IMR-90 (cell line): ENCODE measurements at regions not wholly inside any gene's neighbourhood (a gene's known extent, or its start where the extent isn't known, plus 50 kb on each side); places are given as distances from the start of the nearest gene placed in this dataset.

Experiments used
- ATAC-seq: fragments of 200-7000 bp; cut with Tn5 transposase; 2 replicates; pipeline ENCODE4 v1.9.1; 2020; ENCODE audit warnings: low read depth, mild to moderate bottlenecking, moderate library complexity
- BruUV-seq: library from RNA; stranded (reverse); fragments of 400-500 nt; replicated peaks from 2 replicates; lab custom pipeline; 2021; lab: Mats Ljungman, UMichigan
- CTCF ChIA-PET: fragments of 300-600 bp; formaldehyde crosslinking; extraction: SDS; loops from one replicate; lab custom pipeline; 2021; ENCODE audit warnings: antibody characterized with exemption; lab: Yijun Ruan, JAX
- POLR2A ChIA-PET: fragments of 300-600 bp; sonication (Branson Sonifier 250); formaldehyde crosslinking; loops from one replicate; lab custom pipeline; 2022; ENCODE audit warnings: antibody characterized with exemption; ENCODE audit not compliant: unreplicated experiment; lab: Charles Lee
- DNase-seq: peaks from one replicate; pipeline ENCODE4 v3.0.0; 2013
- H2AFZ ChIP-seq: replicated peaks from 2 replicates; pipeline ENCODE3; 2013; ENCODE audit warnings: low read length, mild to moderate bottlenecking; ENCODE audit not compliant: poor library complexity
- H2AK5ac ChIP-seq: 2 replicates; pipeline ENCODE4 v1.6.1; 2013; ENCODE audit warnings: low read depth, low read length, inconsistent platforms
- H2AK9ac ChIP-seq: replicated peaks from 2 replicates; pipeline ENCODE3; 2013; ENCODE audit warnings: mild to moderate bottlenecking, low read depth, low read length, moderate library complexity; ENCODE audit not compliant: poor library complexity
- H2BK120ac ChIP-seq: 2 replicates; pipeline ENCODE4 v1.6.1; 2013; ENCODE audit warnings: low read depth, low read length, inconsistent platforms
- H2BK15ac ChIP-seq: 3 replicates; pipeline ENCODE4 v1.6.1; 2013; ENCODE audit warnings: low read depth, low read length, inconsistent platforms
- H2BK20ac ChIP-seq: 2 replicates; pipeline ENCODE4 v1.6.1; 2013; ENCODE audit warnings: low read depth, mild to moderate bottlenecking, inconsistent platforms, low read length, moderate library complexity
- H2BK5ac ChIP-seq: 2 replicates; pipeline ENCODE4 v1.6.1; 2013; ENCODE audit warnings: mild to moderate bottlenecking, low read depth, low read length, inconsistent platforms; ENCODE audit not compliant: poor library complexity, severe bottlenecking
- H3K14ac ChIP-seq: replicated peaks from 2 replicates; pipeline ENCODE4 v1.6.1; 2013; ENCODE audit warnings: low read depth, low read length, inconsistent platforms
- H3K18ac ChIP-seq: 2 replicates; pipeline ENCODE4 v1.6.1; 2013; ENCODE audit warnings: low read depth, low read length, control low read depth
- H3K23ac ChIP-seq: 2 replicates; pipeline ENCODE4 v1.6.1; 2013; ENCODE audit warnings: low read depth, low read length, inconsistent platforms
- H3K27ac ChIP-seq: 2 replicates; pipeline ENCODE4 v1.5.1; 2013; ENCODE audit warnings: mild to moderate bottlenecking, control low read depth, low read length; ENCODE audit not compliant: insufficient read depth
- H3K27me3 ChIP-seq: 2 replicates; pipeline ENCODE4 v1.6.1; 2013; ENCODE audit warnings: low read length; ENCODE audit not compliant: control insufficient read depth, insufficient read depth
- H3K36me3 ChIP-seq: 2 replicates; pipeline ENCODE4 v1.6.1; 2013; ENCODE audit warnings: low read length, mixed read lengths; ENCODE audit not compliant: control insufficient read depth, insufficient read depth
- H3K4ac ChIP-seq: 2 replicates; pipeline ENCODE4 v1.6.1; 2013; ENCODE audit warnings: low read depth, low read length, inconsistent platforms
- H3K4me1 ChIP-seq: 2 replicates; pipeline ENCODE4 v1.6.1; 2013; ENCODE audit warnings: low read length, mixed read lengths; ENCODE audit not compliant: control insufficient read depth, insufficient read depth
- H3K4me2 ChIP-seq: 2 replicates; pipeline ENCODE4 v1.6.1; 2013; ENCODE audit warnings: low read depth, mild to moderate bottlenecking, control low read depth, low read length, moderate library complexity
- H3K4me3 ChIP-seq: 2 replicates; pipeline ENCODE4 v1.5.1; 2013; ENCODE audit warnings: low read depth, mild to moderate bottlenecking, control low read depth, low read length, moderate library complexity; ENCODE audit not compliant: insufficient read depth
- H3K56ac ChIP-seq: 2 replicates; pipeline ENCODE4 v1.6.1; 2013; ENCODE audit warnings: low read length, inconsistent platforms; ENCODE audit not compliant: insufficient read depth; ENCODE audit errors: extremely low read depth
- H3K79me1 ChIP-seq, 2 experiments: 2 replicates each; pipeline ENCODE4 v1.6.1; 2013; ENCODE audit warnings: low read length in 2 of 2, inconsistent platforms in 1 of 2, low read depth in 1 of 2
- H3K9ac ChIP-seq: 2 replicates; pipeline ENCODE4 v1.6.1; 2013; ENCODE audit warnings: low read depth, low read length, control low read depth
- H3K9me1 ChIP-seq: 2 replicates; pipeline ENCODE4 v1.6.1; 2013; ENCODE audit warnings: low read length, inconsistent platforms; ENCODE audit not compliant: insufficient read depth
- H3K9me3 ChIP-seq: 2 replicates; pipeline ENCODE4 v1.6.1; 2013; ENCODE audit warnings: low read length; ENCODE audit not compliant: control insufficient read depth, insufficient read depth
- H4K20me1 ChIP-seq: 2 replicates; pipeline ENCODE4 v1.6.1; 2013; ENCODE audit warnings: low read length, inconsistent platforms; ENCODE audit not compliant: insufficient read depth
- H4K5ac ChIP-seq: 2 replicates; pipeline ENCODE4 v1.6.1; 2013; ENCODE audit warnings: mild to moderate bottlenecking, low read depth, low read length, control low read depth
- H4K8ac ChIP-seq, 2 experiments: 2 replicates each; pipeline ENCODE4 v1.6.1; 2013; ENCODE audit warnings: low read depth in 2 of 2, low read length in 2 of 2, control low read depth in 1 of 2, inconsistent platforms in 1 of 2
- H4K91ac ChIP-seq: 2 replicates; pipeline ENCODE4 v1.6.1; 2013; ENCODE audit warnings: low read depth, low read length, inconsistent platforms; ENCODE audit not compliant: insufficient read depth
- FOS ChIP-seq: fragments of 150-350 bp; IDR thresholded peaks from 2 replicates; pipeline ENCODE4 v1.6.1; 2016; ENCODE audit warnings: low read depth, low read length
- MAFK ChIP-seq: IDR thresholded peaks from 2 replicates; pipeline ENCODE4 v1.6.1; 2012; ENCODE audit warnings: low read depth, low read length, improper control_type of control experiment
- MAZ ChIP-seq: IDR thresholded peaks from 2 replicates; pipeline ENCODE4 v1.6.1; 2012; ENCODE audit warnings: low read depth, mild to moderate bottlenecking, low read length, improper control_type of control experiment, moderate library complexity, borderline replicate concordance
- RFX5 ChIP-seq: IDR thresholded peaks from 2 replicates; pipeline ENCODE4 v1.8.0; 2012; ENCODE audit warnings: low read depth, mild to moderate bottlenecking, low read length, moderate library complexity
- USF2 ChIP-seq: fragments of 150-350 bp; IDR thresholded peaks from 2 replicates; pipeline ENCODE4 v1.6.1; 2017; ENCODE audit warnings: mild to moderate bottlenecking, antibody characterized with exemption, low read length, low read depth
- WGBS, 2 experiments: methylation state at CpG; one replicate each; pipeline versions ENCODE4 v1.1.5 to v1.1.7; 2013; ENCODE audit warnings: missing lambda C conversion rate in 2 of 2; ENCODE audit not compliant: insufficient read length in 1 of 2; ENCODE audit errors: extremely low coverage in 2 of 2; 5-methylcytosine and 5-hydroxymethylcytosine counted together
- dilution Hi-C: fragments of 300-500 bp; cut with HindIII; formaldehyde crosslinking; loops from one replicate; pipeline ENCODE4 v1.14.3; 2018; ENCODE audit warnings: low sequenced_read_pairs; ENCODE audit not compliant: unreplicated experiment
- in situ Hi-C: fragments of 300-500 bp; cut with MboI; formaldehyde crosslinking; loops from 3 replicates; pipeline ENCODE4 v1.14.3; 2019; ENCODE audit warnings: low sequenced_read_pairs, inconsistent platforms, mixed read lengths
- intact Hi-C: fragments of 100-400 bp; cut with micrococcal nuclease; formaldehyde crosslinking; loops from 2 replicates; pipeline ENCODE4 v1.10.0; 2022

- POLR2A ChIA-PET = no interaction called here
- Histone ChIP-seq H3K4ac (no peak overlapping the region), H3K36me3 (no peaks in the 10 kb centered on the region), H3K27ac (no peak overlapping the region), H3K79me1 (no peaks in the 10 kb centered on the region), H2BK15ac (no peak overlapping the region), H3K27me3 (peaks cover 21% of the 10 kb centered on the region), H2BK5ac (no peak overlapping the region), H3K9me3 (0 out of 2 replicates have a peak, but pooled peaks cover 2% of the 10 kb centered on the region), H4K8ac (no peak overlapping the region), H3K9ac (no peak overlapping the region), H2AFZ (no peak overlapping the region), H4K91ac (no peak overlapping the region), H3K4me3 (no peak overlapping the region), H2AK9ac (no peak overlapping the region), H4K5ac (no peak overlapping the region), H3K9me1 (no peaks in the 10 kb centered on the region), H3K4me2 (no peak overlapping the region), H3K56ac (no peak overlapping the region), H3K23ac (no peak overlapping the region), H3K18ac (no peak overlapping the region), H4K20me1 (no peaks in the 10 kb centered on the region; the same call in 1 of the 2 replicates), H3K14ac (no peak overlapping the region), H3K4me1 (no peaks in the 10 kb centered on the region), H2BK20ac (no peak overlapping the region), H2AK5ac (no peak overlapping the region), H2BK120ac (no peak overlapping the region)
- in situ Hi-C loops = no loop called here
- dilution Hi-C loops = no loop called here
- no CpG with 5 or more reads among the region's 8 CpGs for WGBS, 2 experiments
- BruUV-seq = no TSS peak
- TF ChIP-seq RFX5 (no peak), MAFK (no peak), FOS (no peak), USF2 (no peak), MAZ (no peak)
- ATAC-seq (no peak), DNase-seq (no peak)
- intact Hi-C loops = no loop called here
- CTCF ChIA-PET = no interaction called here
Measured at GRCh38 chr2:71944183-71944550, 203.5 kb downstream of the CYP26B1 start.
